PC-9 (cell line): ENCODE measurements at regions not wholly inside any gene's neighbourhood (a gene's known extent, or its start where the extent isn't known, plus 50 kb on each side); places are given as distances from the start of the nearest gene placed in this dataset.
A peak's percentile ranks its signal among the peaks of the same experiment; 100 is the strongest.
"Not testable (repeated sequence)": the region's sequence is repeated elsewhere in the genome, so short reads cannot be mapped to it uniquely, and the experiment has no call there.

Experiments used
- BruUV-seq: library from RNA; stranded (reverse); fragments of 400-500 nt; replicated peaks from 2 replicates; lab custom pipeline; 2021; lab: Mats Ljungman, UMichigan
- CTCF ChIA-PET: fragments of 300-600 bp; sonication (Branson Sonifier 250); formaldehyde crosslinking; loops from one replicate; lab custom pipeline; 2022; ENCODE audit warnings: antibody characterized with exemption; lab: Charles Lee
- POLR2A ChIA-PET: fragments of 300-600 bp; sonication (Branson Sonifier 250); formaldehyde crosslinking; loops from one replicate; lab custom pipeline; 2022; ENCODE audit warnings: antibody characterized with exemption; ENCODE audit not compliant: unreplicated experiment; lab: Charles Lee
- DNase-seq, 2 experiments: peaks; one replicate each; pipeline versions ENCODE4 v3.0.0 to v3.0.0-alpha.2; 2015 to 2022; ENCODE audit warnings: mixed read lengths in 1 of 2
- H2AFZ ChIP-seq: fragments of 200-600 bp; sonication (generic); 2 replicates; pipeline ENCODE4 v1.8.1; 2017; ENCODE audit warnings: antibody characterized with exemption
- H3F3A ChIP-seq: fragments of 200-600 bp; sonication (generic); 2 replicates; pipeline ENCODE4 v1.8.1; 2017; ENCODE audit warnings: antibody characterized with exemption, mild to moderate bottlenecking, low read depth; ENCODE audit not compliant: insufficient read depth
- H3K27ac ChIP-seq: fragments of 200-600 bp; sonication (generic); 2 replicates; pipeline ENCODE4 v1.6.1; 2016; ENCODE audit warnings: mixed run types
- H3K27me3 ChIP-seq: fragments of 200-600 bp; sonication (generic); 2 replicates; pipeline ENCODE4 v1.6.1; 2016; ENCODE audit warnings: low read depth, mixed run types; ENCODE audit not compliant: insufficient read depth
- H3K36me3 ChIP-seq: fragments of 200-600 bp; sonication (generic); 2 replicates; pipeline ENCODE4 v1.6.1; 2016; ENCODE audit warnings: low read depth, mixed run types
- H3K4me1 ChIP-seq: fragments of 200-600 bp; sonication (generic); replicated peaks from 2 replicates; pipeline ENCODE4 v1.6.1; 2016; ENCODE audit warnings: mixed run types; ENCODE audit not compliant: insufficient read depth
- H3K4me2 ChIP-seq: fragments of 200-600 bp; sonication (generic); 2 replicates; pipeline ENCODE4 v1.6.1; 2017; ENCODE audit warnings: mixed run types
- H3K4me3 ChIP-seq: fragments of 200-600 bp; sonication (generic); 2 replicates; pipeline ENCODE4 v1.6.1; 2016; ENCODE audit warnings: mixed run types
- H3K79me2 ChIP-seq: fragments of 200-600 bp; sonication (generic); 2 replicates; pipeline ENCODE4 v1.6.1; 2017; ENCODE audit warnings: low read depth, mixed run types
- H3K9me2 ChIP-seq: fragments of 200-600 bp; sonication (generic); 2 replicates; pipeline ENCODE4 v1.8.1; 2017; ENCODE audit warnings: mild to moderate bottlenecking; ENCODE audit not compliant: insufficient read depth
- H3K9me3 ChIP-seq: fragments of 200-600 bp; sonication (generic); 2 replicates; pipeline ENCODE4 v1.8.1; 2016; ENCODE audit warnings: low read depth; ENCODE audit not compliant: insufficient read depth
- H4K20me1 ChIP-seq: fragments of 200-600 bp; sonication (generic); 2 replicates; pipeline ENCODE4 v1.8.1; 2017; ENCODE audit not compliant: insufficient read depth
- EZH2 ChIP-seq: fragments of 200-600 bp; sonication (generic); IDR thresholded peaks from 2 replicates; pipeline ENCODE4 v1.8.0; 2017; ENCODE audit warnings: antibody characterized with exemption, low read depth
- intact Hi-C: fragments of 100-400 bp; cut with micrococcal nuclease; formaldehyde crosslinking; loops from one replicate; pipeline ENCODE4 v1.10.0; 2022; ENCODE audit not compliant: unreplicated experiment
- TF ChIP-seq, protein P1 (sequence below): fragments of 200-600 bp; sonication (generic); conservative IDR thresholded peaks from 2 replicates; pipeline ENCODE4 v1.6.1; 2017; ENCODE audit warnings: mixed run types, antibody characterized with exemption, mild to moderate bottlenecking, moderate library complexity

DNA sequence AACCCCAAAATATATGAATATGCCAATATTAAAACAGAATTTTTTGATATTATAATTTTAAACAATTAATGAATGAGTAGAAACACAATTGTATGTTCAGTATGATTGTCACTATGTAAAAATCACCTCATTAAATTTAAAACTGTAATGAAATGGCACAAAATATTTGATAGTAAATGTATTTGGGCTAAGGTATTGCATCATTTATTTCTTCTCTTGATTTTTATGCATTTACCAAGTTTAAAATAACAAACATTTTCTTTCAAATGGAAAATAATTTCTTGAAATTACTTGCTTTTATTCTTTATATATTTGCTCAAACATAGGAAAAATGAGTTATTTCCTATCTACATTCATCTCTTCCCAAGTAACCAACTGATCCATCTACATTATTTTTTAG, 782.6 kb downstream of the KCNJ3 start:
- Histone ChIP-seq H3K4me2 (no peak overlapping the region), H3K36me3 (no peaks in the 10 kb centered on the region), H2AFZ (no peak overlapping the region), H3F3A (no peaks in the 10 kb centered on the region), H3K9me2 (no peaks in the 10 kb centered on the region), H3K4me1 (no peaks in the 10 kb centered on the region), H3K9me3 (no peaks in the 10 kb centered on the region), H3K4me3 (no peak overlapping the region), H3K27me3 (no peaks in the 10 kb centered on the region), H3K27ac (no peak overlapping the region), H3K79me2 (no peaks in the 10 kb centered on the region), H4K20me1 (no peaks in the 10 kb centered on the region)
- POLR2A ChIA-PET, result no interaction called here
- TF ChIP-seq, protein P1, sequence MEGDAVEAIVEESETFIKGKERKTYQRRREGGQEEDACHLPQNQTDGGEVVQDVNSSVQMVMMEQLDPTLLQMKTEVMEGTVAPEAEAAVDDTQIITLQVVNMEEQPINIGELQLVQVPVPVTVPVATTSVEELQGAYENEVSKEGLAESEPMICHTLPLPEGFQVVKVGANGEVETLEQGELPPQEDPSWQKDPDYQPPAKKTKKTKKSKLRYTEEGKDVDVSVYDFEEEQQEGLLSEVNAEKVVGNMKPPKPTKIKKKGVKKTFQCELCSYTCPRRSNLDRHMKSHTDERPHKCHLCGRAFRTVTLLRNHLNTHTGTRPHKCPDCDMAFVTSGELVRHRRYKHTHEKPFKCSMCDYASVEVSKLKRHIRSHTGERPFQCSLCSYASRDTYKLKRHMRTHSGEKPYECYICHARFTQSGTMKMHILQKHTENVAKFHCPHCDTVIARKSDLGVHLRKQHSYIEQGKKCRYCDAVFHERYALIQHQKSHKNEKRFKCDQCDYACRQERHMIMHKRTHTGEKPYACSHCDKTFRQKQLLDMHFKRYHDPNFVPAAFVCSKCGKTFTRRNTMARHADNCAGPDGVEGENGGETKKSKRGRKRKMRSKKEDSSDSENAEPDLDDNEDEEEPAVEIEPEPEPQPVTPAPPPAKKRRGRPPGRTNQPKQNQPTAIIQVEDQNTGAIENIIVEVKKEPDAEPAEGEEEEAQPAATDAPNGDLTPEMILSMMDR, result no peak
- TF ChIP-seq EZH2, result no peak
- BruUV-seq, result no TSS peak
- intact Hi-C loops, result no loop called here
- no peak for DNase-seq
- CTCF ChIA-PET, result no interaction called here

DNA sequence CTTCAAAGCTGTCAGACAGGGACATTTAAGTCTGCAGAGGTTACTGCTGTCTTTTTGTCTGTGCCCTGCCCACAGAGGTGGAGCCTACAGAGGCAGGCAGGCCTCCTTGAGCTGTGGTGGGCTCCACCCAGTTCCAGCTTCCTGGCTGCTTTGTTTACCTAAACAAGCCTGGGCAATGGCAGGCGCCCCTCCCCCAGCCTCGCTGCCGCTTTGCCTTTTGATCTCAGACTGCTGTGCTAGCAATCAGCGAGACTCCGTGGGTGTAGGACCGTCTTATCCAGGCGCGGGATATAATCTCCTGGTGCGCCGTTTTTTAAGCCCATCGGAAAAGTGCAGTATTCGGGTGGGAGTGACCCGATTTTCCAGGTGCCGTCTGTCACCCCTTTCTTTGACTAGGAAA, 773.5 kb downstream of the KCNJ3 start:
- CTCF ChIA-PET, H3K4me2 ChIP-seq, H3K9me3 ChIP-seq, H3K79me2 ChIP-seq, H4K20me1 ChIP-seq, H3K36me3 ChIP-seq, H3K4me1 ChIP-seq, H3K27me3 ChIP-seq, H3F3A ChIP-seq, POLR2A ChIA-PET, H3K4me3 ChIP-seq, intact Hi-C loops, DNase-seq, H3K9me2 ChIP-seq, BruUV-seq, H3K27ac ChIP-seq, H2AFZ ChIP-seq: not testable (repeated sequence)

DNA sequence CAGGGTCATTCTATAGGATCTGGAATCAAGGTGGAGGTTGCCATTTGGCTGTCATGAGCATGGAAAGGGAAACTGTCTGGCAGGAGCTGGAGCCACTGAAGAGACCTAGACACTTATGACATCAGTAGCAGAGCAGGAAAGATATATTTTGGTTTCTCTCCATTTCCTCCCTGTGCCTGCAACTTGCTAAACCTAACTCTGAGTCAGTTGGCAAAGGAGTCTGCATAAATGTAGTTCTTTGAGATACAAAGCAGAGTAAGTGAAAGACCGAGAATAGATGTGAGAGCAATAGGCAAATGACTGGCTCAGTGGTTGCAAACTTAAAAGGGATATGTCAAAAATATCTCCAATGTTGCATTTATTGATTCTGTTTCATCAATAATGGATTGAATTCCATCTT, 757.7 kb downstream of the KCNJ3 start:
- H3K4me3 ChIP-seq, result no peak overlapping the region
- no peaks in the 10 kb centered on the region for H3K79me2 ChIP-seq
- no peaks in the 10 kb centered on the region for H4K20me1 ChIP-seq
- no peak overlapping the region for H2AFZ ChIP-seq
- BruUV-seq, result no TSS peak
- no peak for DNase-seq
- H3K4me2 ChIP-seq, result no peak overlapping the region
- no peaks in the 10 kb centered on the region for H3K27me3 ChIP-seq
- POLR2A ChIA-PET, result no interaction called here
- intact Hi-C loops, result no loop called here
- H3F3A ChIP-seq, result no peaks in the 10 kb centered on the region
- TF ChIP-seq, protein P1, result no peak
- no peak for TF ChIP-seq EZH2
- no peak overlapping the region for H3K27ac ChIP-seq
- CTCF ChIA-PET, result no interaction called here
- H3K4me1 ChIP-seq, result no peaks in the 10 kb centered on the region
- H3K9me2 ChIP-seq, result no peaks in the 10 kb centered on the region
- H3K9me3 ChIP-seq, result no peaks in the 10 kb centered on the region
- H3K36me3 ChIP-seq, result no peaks in the 10 kb centered on the region

DNA sequence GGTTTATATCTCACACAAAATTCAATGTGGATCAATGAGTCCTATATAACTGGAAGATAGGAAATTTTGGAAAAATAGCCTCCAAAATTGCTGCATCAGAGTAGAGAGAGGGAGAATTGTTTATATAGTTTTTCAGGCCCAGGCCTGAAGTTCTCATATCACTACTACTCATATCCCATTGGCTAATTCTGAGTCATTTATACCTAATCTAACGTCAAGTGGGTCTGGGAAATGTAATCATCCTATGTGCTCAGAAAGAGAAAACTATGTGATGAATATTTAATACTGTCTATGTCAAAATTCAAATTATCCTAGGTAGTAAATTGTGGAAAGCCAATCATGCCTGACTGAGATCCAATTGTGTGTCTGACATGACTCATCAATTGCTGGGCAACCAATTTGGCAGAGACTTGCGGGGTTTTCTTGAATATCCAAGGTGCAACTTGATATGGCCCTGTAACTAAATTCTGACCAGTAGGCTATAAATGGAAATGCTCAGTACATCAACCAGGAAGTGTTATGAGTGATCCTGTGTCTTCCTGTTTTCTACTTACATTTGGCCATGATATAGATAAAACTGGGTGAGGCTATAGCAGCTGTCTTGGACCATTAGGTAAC, 744.4 kb downstream of the KCNJ3 start:
- Histone ChIP-seq H3K27me3 (no peaks in the 10 kb centered on the region), H4K20me1 (no peaks in the 10 kb centered on the region), H3K36me3 (no peaks in the 10 kb centered on the region), H3K4me3 (no peak overlapping the region), H3K4me1 (no peaks in the 10 kb centered on the region), H3K9me3 (no peaks in the 10 kb centered on the region), H2AFZ (no peak overlapping the region), H3K9me2 (no peaks in the 10 kb centered on the region), H3F3A (no peaks in the 10 kb centered on the region), H3K79me2 (no peaks in the 10 kb centered on the region), H3K27ac (no peak overlapping the region), H3K4me2 (no peak overlapping the region)
- no peak for TF ChIP-seq EZH2
- TF ChIP-seq, protein P1, result no peak
- CTCF ChIA-PET, result no interaction called here
- POLR2A ChIA-PET, result interaction anchor here (0.6 kb wide), 1 partner anchor 14 kb away, joined by 3 read pairs; no protein-coding TSS in a partner anchor
- BruUV-seq, result no TSS peak
- peak in 1 of 2 experiments; percentile 15 for DNase-seq
- intact Hi-C loops, result no loop called here
